A673 (cell line): ENCODE measurements at regions not wholly inside any gene's neighbourhood (a gene's known extent, or its start where the extent isn't known, plus 50 kb on each side); places are given as distances from the start of the nearest gene placed in this dataset.

Experiments used
- CTCF ChIP-seq: fragments of 300-800, 200-600 bp; sonication (generic); conservative IDR thresholded peaks from 2 replicates; pipeline ENCODE4 v1.5.1; 2017; ENCODE audit warnings: low read depth, mild to moderate bottlenecking, antibody characterized with exemption, low read length, moderate library complexity, mixed read lengths
- EZH2 ChIP-seq: fragments of 200-600 bp; sonication (generic); IDR thresholded peaks from 2 replicates; pipeline ENCODE4 v1.6.1; 2017; ENCODE audit warnings: borderline replicate concordance, low read depth, mild to moderate bottlenecking, mixed read lengths, antibody characterized with exemption, low read length; ENCODE audit not compliant: poor library complexity, severe bottlenecking

GRCh38 chr1:147077523-147077922, 94.7 kb downstream of the PRKAB2 start:
- no peak for TF ChIP-seq CTCF
- TF ChIP-seq EZH2, result no peak
